GM12873 (cell line): ENCODE measurements at regions not wholly inside any gene's neighbourhood (a gene's known extent, or its start where the extent isn't known, plus 50 kb on each side); places are given as distances from the start of the nearest gene placed in this dataset.

Experiments
- CTCF ChIP-seq: IDR thresholded peaks from 2 replicates; pipeline ENCODE4 v1.5.1; 2012; ENCODE audit warnings: low read depth, mild to moderate bottlenecking, moderate library complexity, low read length, control low read depth; ENCODE audit not compliant: insufficient read depth; ENCODE audit errors: missing control alignments

GRCh38 chr5:56659971-56660370 is 155.4 kb upstream of the MAP3K1 start:
- no peak for TF ChIP-seq CTCF

- TF ChIP-seq CTCF: no peak
These were observed 156.4 kb upstream of the MAP3K1 start for GRCh38 chr5:56658972-56659371.

- TF ChIP-seq CTCF: no peak
These were observed 158.3 kb upstream of the MAP3K1 start for GRCh38 chr5:56656846-56657726.

- TF ChIP-seq CTCF: no peak
These were observed 163.5 kb upstream of the MAP3K1 start for GRCh38 chr5:56651893-56652292.

GRCh38 chr5:56650386-56650785 is 165.0 kb upstream of the MAP3K1 start:
- TF ChIP-seq CTCF: no peak

GRCh38 chr5:56649569-56649968 is 165.8 kb upstream of the MAP3K1 start:
- no peak for TF ChIP-seq CTCF

- no peak for TF ChIP-seq CTCF
These were observed 166.8 kb upstream of the MAP3K1 start for GRCh38 chr5:56648460-56649034.
